Activated CD4-positive, alpha-beta T cell treated with anti-CD3 and anti-CD28 coated beads for 36 hours (primary cell): ENCODE measurements at regions not wholly inside any gene's neighbourhood (a gene's known extent, or its start where the extent isn't known, plus 50 kb on each side); places are given as distances from the start of the nearest gene placed in this dataset.

Source experiments
- ATAC-seq: fragments of 200-7000 bp; cut with Tn5 transposase; one replicate; pipeline ENCODE4 v1.10.0; 2021; ENCODE audit warnings: mild to moderate bottlenecking, moderate library complexity
- CTCF ChIA-PET: fragments of 350-600 bp; sonication (Branson Sonifier 250); formaldehyde crosslinking; loops from one replicate; lab custom pipeline; 2021; ENCODE audit warnings: antibody characterized with exemption; lab: Charles Lee
- POLR2A ChIA-PET: fragments of 350-600 bp; sonication (Branson Sonifier 250); formaldehyde crosslinking; loops from one replicate; lab custom pipeline; 2021; ENCODE audit warnings: antibody characterized with exemption, inconsistent platforms; lab: Charles Lee
- DNase-seq: peaks from one replicate; pipeline ENCODE4 v3.0.0-alpha.2; 2020
- H3K27ac Mint-ChIP-seq: one replicate; pipeline ENCODE4 v1.8.0; 2021; ENCODE audit warnings: mixed read lengths
- H3K27me3 Mint-ChIP-seq: one replicate; pipeline ENCODE4 v1.8.0; 2021; ENCODE audit warnings: mixed read lengths
- H3K36me3 Mint-ChIP-seq: one replicate; pipeline ENCODE4 v1.8.0; 2021; ENCODE audit warnings: low read depth, mixed read lengths
- H3K4me1 Mint-ChIP-seq: one replicate; pipeline ENCODE4 v1.8.0; 2021; ENCODE audit warnings: mixed read lengths
- H3K4me3 Mint-ChIP-seq: one replicate; pipeline ENCODE4 v1.8.0; 2021; ENCODE audit warnings: mild to moderate bottlenecking, moderate library complexity, mixed read lengths
- H3K9me3 Mint-ChIP-seq: one replicate; pipeline ENCODE4 v1.8.0; 2021; ENCODE audit warnings: low read depth, mixed read lengths
- intact Hi-C, 2 experiments: fragments of 100-400 bp; cut with DNase I in 1 of 2; cut with micrococcal nuclease in 1 of 2; formaldehyde crosslinking; loops; one replicate each; pipeline versions ENCODE4 v1.14.2 to v1.15.1; 2022 to 2024; cut with DNase I, micrococcal nuclease

GRCh38 chr10:84837877-84838276, 509.5 kb downstream of the CCSER2 start:
- no peak overlapping the region for H3K27ac Mint-ChIP-seq
- ATAC-seq (no peak), DNase-seq (no peak)
- no peaks in the 10 kb centered on the region for H3K4me1 Mint-ChIP-seq
- no peak overlapping the region for H3K4me3 Mint-ChIP-seq
- ChIA-PET POLR2A (no interaction called here), CTCF (interaction anchor here (1.6 kb wide), 1 partner anchor 8 kb away, joined by 3 read pairs; no protein-coding TSS in a partner anchor)
- intact Hi-C loops = no loop called here
- no peaks in the 10 kb centered on the region for H3K9me3 Mint-ChIP-seq
- no peaks in the 10 kb centered on the region for H3K27me3 Mint-ChIP-seq
- no peaks in the 10 kb centered on the region for H3K36me3 Mint-ChIP-seq

DNA sequence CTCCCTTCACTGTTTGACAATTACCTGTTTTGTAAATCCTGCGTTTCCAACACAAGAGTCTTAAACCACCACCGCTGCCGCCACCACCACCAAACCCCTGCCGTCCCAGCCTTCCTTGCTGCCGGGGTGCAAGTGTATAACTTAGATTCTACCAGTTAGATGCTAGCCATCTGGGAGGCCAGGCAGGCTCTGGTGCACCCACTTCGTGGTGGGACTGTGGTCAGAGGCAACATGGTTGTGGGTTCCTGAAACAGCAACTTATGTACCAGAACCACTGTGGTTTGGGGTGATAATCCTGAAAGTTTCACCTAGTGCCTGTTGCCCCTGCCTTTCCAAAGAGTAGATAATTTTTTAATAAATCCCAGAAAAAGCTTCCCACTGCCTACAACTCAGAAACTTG, 510.5 kb downstream of the CCSER2 start:
- no peak overlapping the region for H3K4me3 Mint-ChIP-seq
- ChIA-PET POLR2A (no interaction called here), CTCF (no interaction called here)
- no peaks in the 10 kb centered on the region for H3K9me3 Mint-ChIP-seq
- H3K36me3 Mint-ChIP-seq = no peaks in the 10 kb centered on the region
- DNase-seq = no peak
- no peak overlapping the region for H3K27ac Mint-ChIP-seq
- no peak for ATAC-seq
- no peaks in the 10 kb centered on the region for H3K27me3 Mint-ChIP-seq
- H3K4me1 Mint-ChIP-seq = no peaks in the 10 kb centered on the region
- intact Hi-C loops = no loop called here

GRCh38 chr10:84842593-84842992, 514.2 kb downstream of the CCSER2 start:
- H3K4me3 Mint-ChIP-seq = no peak overlapping the region
- POLR2A ChIA-PET = no interaction called here
- no peak for DNase-seq

DNA sequence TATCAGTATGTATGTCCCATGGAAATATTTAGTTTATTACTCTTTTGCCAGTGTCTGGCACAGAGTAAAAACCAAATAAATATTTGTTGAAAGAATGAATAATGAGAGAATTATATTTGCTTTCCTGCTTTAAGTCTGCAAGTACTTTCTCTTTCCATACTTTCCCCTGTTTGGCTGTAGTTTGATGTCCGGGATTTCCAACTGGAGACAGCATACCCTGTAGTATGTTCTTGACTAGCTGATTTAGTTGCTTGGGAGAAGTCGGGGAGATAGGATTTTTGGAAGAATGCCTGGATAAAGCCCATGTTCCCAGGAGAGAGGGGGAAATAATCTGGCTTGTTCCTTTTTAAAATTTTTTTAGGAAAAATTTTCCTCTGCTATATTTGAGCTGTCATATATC, 516.1 kb downstream of the CCSER2 start:
- no peaks in the 10 kb centered on the region for H3K4me1 Mint-ChIP-seq
- ChIA-PET POLR2A (no interaction called here), CTCF (interaction anchor here (0.6 kb wide), 1 partner anchor 455 kb away, joined by 3 read pairs; no protein-coding TSS in a partner anchor)
- H3K27ac Mint-ChIP-seq = no peak overlapping the region
- H3K4me3 Mint-ChIP-seq = no peak overlapping the region
- intact Hi-C loops = no loop called here
- DNase-seq (no peak), ATAC-seq (no peak)
- H3K27me3 Mint-ChIP-seq = peaks cover 2% of the 10 kb centered on the region
- H3K36me3 Mint-ChIP-seq = no peaks in the 10 kb centered on the region
- H3K9me3 Mint-ChIP-seq = no peaks in the 10 kb centered on the region

More at GRCh38 chr10:84842593-84842992, 514.2 kb downstream of the CCSER2 start:
- ATAC-seq = no peak
- H3K4me1 Mint-ChIP-seq = no peaks in the 10 kb centered on the region
- CTCF ChIA-PET = no interaction called here
- no peak overlapping the region for H3K27ac Mint-ChIP-seq
- peaks cover 2% of the 10 kb centered on the region for H3K27me3 Mint-ChIP-seq
- no peaks in the 10 kb centered on the region for H3K9me3 Mint-ChIP-seq
- intact Hi-C loops = no loop called here
- no peaks in the 10 kb centered on the region for H3K36me3 Mint-ChIP-seq

GRCh38 chr10:84845628-84846261, 517.4 kb downstream of the CCSER2 start:
- POLR2A ChIA-PET = no interaction called here
- no peak for ATAC-seq

DNA sequence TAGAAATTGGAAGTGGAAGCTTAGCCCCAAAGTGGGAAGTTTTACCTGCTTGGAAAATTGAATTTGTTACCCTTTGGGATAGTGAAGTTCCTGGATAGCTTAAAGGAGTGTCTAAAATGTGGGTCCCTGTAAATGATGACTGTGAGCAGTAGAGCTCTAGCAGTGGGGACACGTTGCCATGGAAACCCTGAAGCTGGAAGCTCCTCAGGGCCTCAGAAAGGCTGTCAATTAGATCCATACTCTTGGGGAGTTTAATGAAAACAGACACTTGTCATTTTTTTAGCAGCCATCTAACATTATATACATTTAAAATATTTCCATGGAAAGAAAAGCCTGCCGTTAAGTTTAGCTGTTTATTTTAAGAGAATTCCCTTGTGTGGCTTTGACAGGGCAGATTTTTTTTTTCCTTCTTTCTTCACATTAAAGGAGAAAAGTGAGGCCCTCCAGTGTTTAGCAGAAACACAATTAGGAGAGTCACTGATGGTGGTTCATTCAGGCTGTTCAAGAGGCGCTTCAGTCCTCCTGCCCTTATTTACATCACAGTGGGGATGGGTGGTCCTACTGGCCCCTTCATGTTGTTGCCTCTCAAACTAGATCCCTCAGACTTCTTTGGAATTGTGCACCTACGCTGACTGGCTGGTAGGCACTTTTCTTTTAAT, 518.4 kb downstream of the CCSER2 start:
- Mint-ChIP-seq H3K9me3 (no peaks in the 10 kb centered on the region), H3K27me3 (peaks cover 2% of the 10 kb centered on the region), H3K36me3 (no peaks in the 10 kb centered on the region), H3K4me1 (no peaks in the 10 kb centered on the region), H3K4me3 (no peak overlapping the region), H3K27ac (no peak overlapping the region)
- ATAC-seq = no peak
- DNase-seq = no peak
- intact Hi-C loops = no loop called here
- POLR2A ChIA-PET = no interaction called here
- CTCF ChIA-PET = interaction anchor here (1.1 kb wide), 1 partner anchor 10 kb away, joined by 3 read pairs; no protein-coding TSS in a partner anchor

More at GRCh38 chr10:84845628-84846261, 517.4 kb downstream of the CCSER2 start:
- DNase-seq = peak; percentile 13
- Mint-ChIP-seq H3K4me3 (no peak overlapping the region), H3K27me3 (peaks cover 2% of the 10 kb centered on the region), H3K36me3 (no peaks in the 10 kb centered on the region), H3K27ac (no peak overlapping the region), H3K9me3 (no peaks in the 10 kb centered on the region), H3K4me1 (no peaks in the 10 kb centered on the region)
- intact Hi-C loops = no loop called here
- CTCF ChIA-PET = interaction anchor here (1.1 kb wide), 1 partner anchor 9 kb away, joined by 3 read pairs; no protein-coding TSS in a partner anchor

- CTCF ChIA-PET = no interaction called here
- ATAC-seq (no peak), DNase-seq (no peak)
- POLR2A ChIA-PET = interaction anchor here (0.5 kb wide), 1 partner anchor 1812 kb away, joined by 4 read pairs; no protein-coding TSS in a partner anchor
- H3K27ac Mint-ChIP-seq = no peak overlapping the region
- intact Hi-C loops = no loop called here
- H3K9me3 Mint-ChIP-seq = no peaks in the 10 kb centered on the region
- no peak overlapping the region for H3K4me3 Mint-ChIP-seq
- no peaks in the 10 kb centered on the region for H3K36me3 Mint-ChIP-seq
- no peaks in the 10 kb centered on the region for H3K4me1 Mint-ChIP-seq
- peaks cover 3% of the 10 kb centered on the region for H3K27me3 Mint-ChIP-seq
Observed at GRCh38 chr10:84848967-84849366, 520.6 kb downstream of the CCSER2 start.

DNA sequence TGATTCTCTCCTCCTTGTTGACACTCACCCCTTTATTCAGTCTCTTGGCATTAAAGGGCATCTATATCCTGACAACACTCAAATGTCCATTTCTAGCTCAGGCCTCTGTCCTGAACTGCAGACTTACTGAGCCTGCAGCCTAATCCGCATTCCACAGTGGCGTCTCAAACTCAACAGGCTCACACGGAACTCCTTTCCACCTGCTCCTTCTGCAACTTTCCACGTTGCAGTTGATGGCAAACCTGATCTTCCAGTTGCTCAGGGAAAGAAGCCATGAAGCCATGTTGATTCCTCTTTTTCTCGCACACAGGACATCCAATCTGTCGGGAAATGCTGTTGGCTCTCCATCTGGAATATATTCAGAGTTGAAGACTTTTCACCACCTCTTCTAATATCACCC, 522.4 kb downstream of the CCSER2 start:
- H3K9me3 Mint-ChIP-seq = no peaks in the 10 kb centered on the region

GRCh38 chr10:84854439-84854838, 526.0 kb downstream of the CCSER2 start:
- no peak for ATAC-seq
- intact Hi-C loops = no loop called here
- CTCF ChIA-PET = no interaction called here
- no peak for DNase-seq
- H3K4me1 Mint-ChIP-seq = no peaks in the 10 kb centered on the region
- H3K4me3 Mint-ChIP-seq = no peak overlapping the region
- H3K9me3 Mint-ChIP-seq = peaks cover under 1% of the 10 kb centered on the region
- peaks cover 2% of the 10 kb centered on the region for H3K27me3 Mint-ChIP-seq
- POLR2A ChIA-PET = no interaction called here
- H3K27ac Mint-ChIP-seq = no peak overlapping the region
- no peaks in the 10 kb centered on the region for H3K36me3 Mint-ChIP-seq

More for the DNA sequence above, 522.4 kb downstream of the CCSER2 start:
- H3K27me3 Mint-ChIP-seq = peaks cover 2% of the 10 kb centered on the region
- POLR2A ChIA-PET = no interaction called here
- DNase-seq (no peak), ATAC-seq (no peak)
- CTCF ChIA-PET = no interaction called here
- H3K36me3 Mint-ChIP-seq = no peaks in the 10 kb centered on the region
- no peaks in the 10 kb centered on the region for H3K4me1 Mint-ChIP-seq
- H3K4me3 Mint-ChIP-seq = no peak overlapping the region
- H3K27ac Mint-ChIP-seq = no peak overlapping the region
- intact Hi-C loops = no loop called here

DNA sequence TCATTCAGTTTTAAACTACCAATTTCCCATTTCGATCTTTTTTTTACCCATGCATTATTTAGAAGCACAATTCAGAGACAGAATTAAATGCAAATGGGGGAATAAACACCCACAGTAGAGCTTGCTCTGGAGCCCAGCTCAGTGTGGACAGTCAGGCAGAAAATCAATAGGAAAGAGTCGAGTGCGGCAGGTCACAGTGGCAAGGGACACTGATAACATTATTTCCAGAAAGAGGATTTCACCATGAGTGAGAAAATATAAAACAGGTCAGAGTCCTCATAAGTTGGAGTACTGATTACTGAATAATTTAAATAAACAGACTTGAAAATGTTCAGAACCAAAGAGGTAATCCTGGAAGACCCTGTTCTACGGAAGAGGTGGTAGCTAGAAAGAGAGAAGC, 532.5 kb downstream of the CCSER2 start:
- POLR2A ChIA-PET = no interaction called here
- Mint-ChIP-seq H3K36me3 (no peaks in the 10 kb centered on the region), H3K27ac (no peak overlapping the region), H3K4me1 (no peaks in the 10 kb centered on the region), H3K9me3 (peaks cover 2% of the 10 kb centered on the region), H3K27me3 (peaks cover 8% of the 10 kb centered on the region), H3K4me3 (no peak overlapping the region)
- intact Hi-C loops = no loop called here
- DNase-seq = no peak
- CTCF ChIA-PET = no interaction called here
- ATAC-seq = no peak

DNA sequence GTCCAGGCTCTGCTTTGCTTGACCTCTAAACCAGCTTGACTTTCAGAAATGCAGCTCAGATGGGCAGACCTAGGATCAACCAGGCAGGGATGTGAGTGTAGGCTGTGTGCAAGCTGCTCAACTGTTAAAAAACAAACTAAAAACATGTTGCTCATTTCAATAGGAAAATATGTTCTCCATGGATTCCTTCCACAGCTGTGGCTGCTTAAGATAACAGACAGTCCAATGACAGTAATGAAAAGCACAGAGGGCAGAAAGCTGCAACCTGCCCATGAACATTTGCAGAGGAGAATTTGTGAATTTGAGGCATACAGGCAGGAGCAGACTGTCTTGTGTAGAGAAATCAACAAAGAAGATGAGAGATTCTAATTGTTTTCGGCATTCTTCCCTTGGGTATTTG, 534.2 kb downstream of the CCSER2 start:
- no peak for DNase-seq
- Mint-ChIP-seq H3K4me1 (no peaks in the 10 kb centered on the region), H3K36me3 (no peaks in the 10 kb centered on the region), H3K27me3 (peaks cover 13% of the 10 kb centered on the region), H3K4me3 (no peak overlapping the region), H3K27ac (no peak overlapping the region), H3K9me3 (peaks cover 4% of the 10 kb centered on the region)
- ChIA-PET CTCF (no interaction called here), POLR2A (no interaction called here)
- no peak for ATAC-seq
- intact Hi-C loops = no loop called here

GRCh38 chr10:84863675-84864074, 535.3 kb downstream of the CCSER2 start:
- no peak for ATAC-seq
- intact Hi-C loops = no loop called here
- CTCF ChIA-PET = no interaction called here
- no peaks in the 10 kb centered on the region for H3K36me3 Mint-ChIP-seq
- POLR2A ChIA-PET = no interaction called here
- no peaks in the 10 kb centered on the region for H3K4me1 Mint-ChIP-seq
- no peak overlapping the region for H3K4me3 Mint-ChIP-seq
- H3K27ac Mint-ChIP-seq = no peak overlapping the region
- H3K9me3 Mint-ChIP-seq = peaks cover 4% of the 10 kb centered on the region
- no peak for DNase-seq
- peaks cover 15% of the 10 kb centered on the region for H3K27me3 Mint-ChIP-seq
